HG03039 (cell line): ENCODE measurements at regions not wholly inside any gene's neighbourhood (a gene's known extent, or its start where the extent isn't known, plus 50 kb on each side); places are given as distances from the start of the nearest gene placed in this dataset.

Experiments used
- ATAC-seq: cut with Tn5 transposase; IDR thresholded peaks from one replicate; pipeline ENCODE4 v1.9.1; 2021; ENCODE audit warnings: mild to moderate bottlenecking, moderate library complexity; ENCODE audit not compliant: unreplicated experiment

GRCh38 chr20:10951216-10951615, 277.4 kb upstream of the JAG1 start:
- no peak for ATAC-seq

GRCh38 chr20:10951904-10952303, 278.1 kb upstream of the JAG1 start:
- ATAC-seq: no peak

- no peak for ATAC-seq
Measured at GRCh38 chr20:10953437-10953836, 279.6 kb upstream of the JAG1 start.

GRCh38 chr20:10954137-10954840, 280.5 kb upstream of the JAG1 start:
- ATAC-seq: no peak

GRCh38 chr20:10954908-10955580, 281.2 kb upstream of the JAG1 start:
- ATAC-seq: no peak

- no peak for ATAC-seq
Measured at GRCh38 chr20:10958279-10958678, 284.5 kb upstream of the JAG1 start.

GRCh38 chr20:10960416-10960815, 286.6 kb upstream of the JAG1 start:
- no peak for ATAC-seq

GRCh38 chr20:10961651-10962288, 288.0 kb upstream of the JAG1 start:
- no peak for ATAC-seq

GRCh38 chr20:10962937-10963336, 289.1 kb upstream of the JAG1 start:
- ATAC-seq: no peak

- no peak for ATAC-seq
Measured at GRCh38 chr20:10963717-10964266, 290.0 kb upstream of the JAG1 start.

- ATAC-seq: no peak
Measured at GRCh38 chr20:10965936-10966470, 292.2 kb upstream of the JAG1 start.

- no peak for ATAC-seq
Measured at GRCh38 chr20:10970109-10970508, 296.3 kb upstream of the JAG1 start.

GRCh38 chr20:10971096-10971495, 297.3 kb upstream of the JAG1 start:
- no peak for ATAC-seq

- no peak for ATAC-seq
Measured at GRCh38 chr20:10972219-10972860, 298.5 kb upstream of the JAG1 start.

GRCh38 chr20:10976051-10976450, 302.3 kb upstream of the JAG1 start:
- ATAC-seq: no peak

- no peak for ATAC-seq
Measured at GRCh38 chr20:10978019-10978702, 304.4 kb upstream of the JAG1 start.

GRCh38 chr20:10978713-10979112, 304.9 kb upstream of the JAG1 start:
- ATAC-seq: no peak

GRCh38 chr20:10982692-10983091, 308.9 kb upstream of the JAG1 start:
- no peak for ATAC-seq

GRCh38 chr20:10984294-10984693, 310.5 kb upstream of the JAG1 start:
- ATAC-seq: no peak

GRCh38 chr20:10984913-10985312, 311.1 kb upstream of the JAG1 start:
- no peak for ATAC-seq

GRCh38 chr20:10985536-10985935, 311.7 kb upstream of the JAG1 start:
- ATAC-seq: no peak
